K562 (cell line): ENCODE measurements at regions not wholly inside any gene's neighbourhood (a gene's known extent, or its start where the extent isn't known, plus 50 kb on each side); places are given as distances from the start of the nearest gene placed in this dataset.

Experiments used
- ATAC-seq: fragments of 200-7000 bp; cut with Tn5 transposase; 3 replicates; pipeline ENCODE4 v1.9.1; 2020; ENCODE audit warnings: moderate library complexity
- BruUV-seq: library from RNA; stranded (reverse); fragments of 400-500 nt; replicated peaks from 2 replicates; lab custom pipeline; 2021; lab: Mats Ljungman, UMichigan
- CTCF ChIA-PET: fragments of 300-600 bp; formaldehyde crosslinking; extraction: SDS; loops from one replicate; lab custom pipeline; 2021; ENCODE audit warnings: low intra/inter-chr PET ratio; lab: Yijun Ruan, JAX
- POLR2A ChIA-PET: fragments of 300-600, 350-650 bp; sonication (Branson Sonifier 250); formaldehyde crosslinking; extraction: SDS; loops from one replicate; lab custom pipeline; 2021; ENCODE audit warnings: antibody characterized with exemption, inconsistent platforms; lab: Yijun Ruan, JAX
- DNase-seq, 4 experiments: peaks; one replicate each; pipeline versions ENCODE4 v3.0.0 to v3.0.0-alpha.2; 2011 to 2018; ENCODE audit warnings: low spot score in 3 of 4, mixed read lengths in 3 of 4; ENCODE audit errors: extremely low read depth in 1 of 4
- FAIRE-seq: peaks from 2 replicates; lab custom pipeline; 2011; peaks lifted over from hg19 to GRCh38; lab: Jason Lieb, UNC
- H2AFZ ChIP-seq: 2 replicates; pipeline ENCODE4 v1.6.0; 2011; ENCODE audit warnings: low read depth, low read length, control low read depth, inconsistent platforms
- H3K27ac ChIP-seq: fragments of 200-600 bp; 3 replicates; pipeline ENCODE4 v1.8.0; 2011; ENCODE audit warnings: low read depth, mild to moderate bottlenecking, control low read depth, inconsistent platforms, low read length, moderate library complexity, mixed read lengths; ENCODE audit errors: extremely low read depth
- H3K27me3 ChIP-seq, 2 experiments: fragments of 300-600 bp in 1 of 2; 2 replicates in 1 of 2; 3 replicates in 1 of 2; pipeline versions ENCODE4 v1.6.0 to v1.8.0; 2011; ENCODE audit warnings: inconsistent platforms in 2 of 2, low read length in 2 of 2, mild to moderate bottlenecking in 1 of 2, mixed read lengths in 1 of 2, moderate library complexity in 1 of 2; ENCODE audit not compliant: control insufficient read depth in 2 of 2, insufficient read depth in 2 of 2
- H3K36me3 ChIP-seq: fragments of 300-600 bp; 3 replicates; pipeline ENCODE4 v1.8.0; 2011; ENCODE audit warnings: mild to moderate bottlenecking, low read length, inconsistent platforms; ENCODE audit not compliant: control insufficient read depth, insufficient read depth
- H3K4me1 ChIP-seq, 2 experiments: fragments of 200-600 bp in 1 of 2; replicated peaks in 1 of 2; 2 replicates in 1 of 2; 3 replicates in 1 of 2; pipeline versions ENCODE4 v1.5.1 to v1.8.0; 2011; ENCODE audit warnings: inconsistent platforms in 2 of 2, low read length in 2 of 2, mild to moderate bottlenecking in 1 of 2, mixed read lengths in 1 of 2, moderate library complexity in 1 of 2; ENCODE audit not compliant: control insufficient read depth in 2 of 2, insufficient read depth in 2 of 2
- H3K4me2 ChIP-seq: 2 replicates; pipeline ENCODE4 v1.6.1; 2011; ENCODE audit warnings: low read length, control low read depth, inconsistent platforms, mixed read lengths; ENCODE audit not compliant: insufficient read depth
- H3K4me3 ChIP-seq: fragments of 200-600 bp; sonication (generic), shearing (Covaris generic); 2 replicates; pipeline ENCODE4 v1.5.1; 2016; ENCODE audit warnings: control low read depth, inconsistent platforms
- H3K79me2 ChIP-seq: fragments of 200-600 bp; 3 replicates; pipeline ENCODE4 v1.8.0; 2011; ENCODE audit warnings: low read length, inconsistent platforms; ENCODE audit not compliant: control insufficient read depth, insufficient read depth
- H3K9ac ChIP-seq, 2 experiments: 2 replicates each; pipeline versions ENCODE4 v1.6.0 to v1.6.1; 2011; ENCODE audit warnings: low read depth in 2 of 2, low read length in 2 of 2, control low read depth in 1 of 2, inconsistent platforms in 1 of 2, mild to moderate bottlenecking in 1 of 2, mixed read lengths in 1 of 2; ENCODE audit not compliant: insufficient read depth in 1 of 2
- H3K9me1 ChIP-seq: one replicate; pipeline ENCODE4 v1.6.0; 2011; ENCODE audit warnings: inconsistent platforms, mild to moderate bottlenecking, low read length, moderate library complexity; ENCODE audit not compliant: control insufficient read depth, insufficient read depth
- H3K9me3 ChIP-seq: replicated peaks from 2 replicates; pipeline ENCODE4 v1.5.1; 2011; ENCODE audit warnings: low read depth, low read length, inconsistent platforms; ENCODE audit not compliant: control insufficient read depth, insufficient read depth
- H4K20me1 ChIP-seq: replicated peaks from 2 replicates; pipeline ENCODE4 v1.6.1; 2011; ENCODE audit warnings: low read length, inconsistent platforms, mixed read lengths; ENCODE audit not compliant: control insufficient read depth, insufficient read depth
- DPF2 ChIP-seq: fragments of 450-650 bp; IDR thresholded peaks from 2 replicates; pipeline ENCODE4 v1.6.1; 2016
- GABPB1 ChIP-seq: sonication (generic); formaldehyde crosslinking; IDR thresholded peaks from 2 replicates; pipeline ENCODE4 v1.8.0; 2022; ENCODE audit warnings: mild to moderate bottlenecking, missing genetic modification reagents
- MEF2A ChIP-seq: IDR thresholded peaks from 2 replicates; pipeline ENCODE4 v1.6.1; 2011; ENCODE audit warnings: low read depth, mild to moderate bottlenecking, low read length, moderate library complexity; ENCODE audit not compliant: control insufficient read depth
- PRPF4 ChIP-seq: fragments of 200-400 bp; formaldehyde crosslinking; IDR thresholded peaks from one replicate; pipeline ENCODE4 v1.6.1; 2017; ENCODE audit warnings: low read length, low read depth, mild to moderate bottlenecking; ENCODE audit not compliant: insufficient read depth, poor library complexity, severe bottlenecking
- SMARCE1 ChIP-seq: fragments of 450-650 bp; IDR thresholded peaks from 2 replicates; pipeline ENCODE4 v1.7.1; 2016; ENCODE audit warnings: mild to moderate bottlenecking
- TFE3 ChIP-seq: fragments of 450-650 bp; formaldehyde crosslinking; IDR thresholded peaks from 2 replicates; pipeline ENCODE4 v1.4.0; 2020; ENCODE audit warnings: mild to moderate bottlenecking, mixed read lengths
- USF1 ChIP-seq: sonication (generic); formaldehyde crosslinking; IDR thresholded peaks from 2 replicates; pipeline ENCODE4 v1.9.0; 2022; ENCODE audit warnings: mild to moderate bottlenecking, missing genetic modification reagents
- WGBS: fragments of 100-300 bp; shearing (Covaris generic); methylation state at CpG from one replicate; pipeline ENCODE4 v1.1.6; 2016; ENCODE audit warnings: low coverage, mixed read lengths; ENCODE audit not compliant: insufficient coverage; ENCODE audit errors: missing lambda C conversion rate; 5-methylcytosine and 5-hydroxymethylcytosine counted together
- in situ Hi-C: fragments of 300-500 bp; cut with MboI; formaldehyde crosslinking; loops from 4 replicates; pipeline ENCODE4 v1.15.0; 2018; ENCODE audit warnings: inconsistent platforms, mixed read lengths
- intact Hi-C: fragments of 100-400 bp; cut with micrococcal nuclease; formaldehyde crosslinking; loops from 2 replicates; pipeline ENCODE4 v1.14.2; 2022

DNA sequence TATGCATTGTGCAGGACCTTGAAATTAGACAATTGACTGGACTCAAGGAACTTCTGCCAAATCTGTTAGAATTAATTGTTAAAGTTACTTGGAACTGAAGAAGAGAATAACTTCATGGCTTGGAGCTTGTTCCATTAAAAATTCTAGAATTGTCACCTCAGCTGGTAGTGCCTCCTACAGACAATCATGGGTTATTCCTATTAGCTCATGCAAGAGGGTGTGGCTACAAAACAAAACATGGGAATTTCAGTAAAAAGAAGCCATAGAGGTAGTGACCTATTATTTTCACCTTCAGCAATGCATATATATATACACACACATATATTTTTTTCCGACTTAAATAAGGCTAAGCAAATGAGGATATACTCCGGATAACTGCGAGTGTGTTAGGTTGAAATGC, 181.9 kb upstream of the DTNA start:
- DNase-seq = no peak
- no peak for FAIRE-seq
- Histone ChIP-seq H4K20me1 (no peaks in the 10 kb centered on the region), H3K4me3 (no peak overlapping the region), H3K36me3 (no peaks in the 10 kb centered on the region), H3K9ac (no peak overlapping the region), H2AFZ (no peak overlapping the region), H3K27me3 (no peaks in the 10 kb centered on the region), H3K79me2 (no peaks in the 10 kb centered on the region), H3K9me1 (no peaks in the 10 kb centered on the region), H3K9me3 (no peaks in the 10 kb centered on the region), H3K4me2 (no peak overlapping the region), H3K27ac (no peak overlapping the region), H3K4me1 (no peaks in the 10 kb centered on the region)
- TF ChIP-seq TFE3 = no peak
- no peak for TF ChIP-seq USF1 (CRISPR knock-in tag)
- TF ChIP-seq MEF2A = no peak
- no peak for TF ChIP-seq DPF2
- TF ChIP-seq SMARCE1 = no peak
- no peak for TF ChIP-seq PRPF4
- TF ChIP-seq GABPB1 (CRISPR knock-in tag) = no peak
- intact Hi-C loops = no loop called here
- 0% methylated on average over 3 of the region's 3 CpGs for WGBS
- ChIA-PET CTCF (no interaction called here), POLR2A (no interaction called here)
- in situ Hi-C loops = no loop called here
- ATAC-seq = no peak
- BruUV-seq = no TSS peak
